Neural cell (in vitro differentiated cells): ENCODE measurements at regions not wholly inside any gene's neighbourhood (a gene's known extent, or its start where the extent isn't known, plus 50 kb on each side); places are given as distances from the start of the nearest gene placed in this dataset.

Source experiments
- H2AFZ ChIP-seq: fragments of 200-600, 300-800 bp; sonication (generic), shearing (Covaris generic); 2 replicates; pipeline ENCODE4 v1.6.0; 2014; ENCODE audit warnings: low read depth, mild to moderate bottlenecking, antibody characterized with exemption, low read length, moderate library complexity
- H3F3A ChIP-seq: fragments of 200-600 bp; shearing (Covaris generic); 2 replicates; pipeline ENCODE4 v1.6.1; 2016; ENCODE audit warnings: mild to moderate bottlenecking, moderate library complexity, mixed read lengths, antibody characterized with exemption, low read length; ENCODE audit not compliant: insufficient read depth, poor library complexity, severe bottlenecking
- H3K27ac ChIP-seq: fragments of 200-600, 300-800 bp; sonication (generic), shearing (Covaris generic); 2 replicates; pipeline ENCODE4 v1.5.1; 2014; ENCODE audit warnings: mild to moderate bottlenecking, low read length, moderate library complexity
- H3K27me3 ChIP-seq: fragments of 300-800, 200-600 bp; sonication (generic), shearing (Covaris generic); 2 replicates; pipeline ENCODE4 v1.6.0; 2014; ENCODE audit warnings: mild to moderate bottlenecking, low read depth, low read length, moderate library complexity; ENCODE audit not compliant: insufficient read depth
- H3K36me3 ChIP-seq: fragments of 300-800, 200-600 bp; sonication (generic), shearing (Covaris generic); 2 replicates; pipeline ENCODE4 v1.5.1; 2014; ENCODE audit warnings: mild to moderate bottlenecking, antibody characterized with exemption, low read length, moderate library complexity; ENCODE audit not compliant: insufficient read depth
- H3K4me2 ChIP-seq: fragments of 300-800, 200-600 bp; sonication (generic), shearing (Covaris generic); 2 replicates; pipeline ENCODE4 v1.6.0; 2014; ENCODE audit warnings: mild to moderate bottlenecking, low read length
- H3K4me3 ChIP-seq: fragments of 300-800, 200-600 bp; sonication (generic), shearing (Covaris generic); 2 replicates; pipeline ENCODE4 v1.5.1; 2014; ENCODE audit warnings: mild to moderate bottlenecking, low read length, moderate library complexity
- H3K79me2 ChIP-seq: fragments of 200-600 bp; shearing (Covaris generic); replicated peaks from 2 replicates; pipeline ENCODE4 v1.6.0; 2014; ENCODE audit warnings: mild to moderate bottlenecking, low read length, moderate library complexity; ENCODE audit not compliant: insufficient read depth
- H3K9ac ChIP-seq: fragments of 300-800, 200-600 bp; sonication (generic), shearing (Covaris generic); 2 replicates; pipeline ENCODE4 v1.6.1; 2016; ENCODE audit warnings: mild to moderate bottlenecking, low read length, mixed read lengths
- H3K9me2 ChIP-seq: fragments of 200-600 bp; shearing (Covaris generic); 2 replicates; pipeline ENCODE4 v1.6.1; 2016; ENCODE audit warnings: mild to moderate bottlenecking, low read length, mixed read lengths; ENCODE audit not compliant: insufficient read depth
- H3K9me3 ChIP-seq: fragments of 200-600, 300-800 bp; sonication (generic), shearing (Covaris generic); 2 replicates; pipeline ENCODE4 v1.6.1; 2016; ENCODE audit warnings: mild to moderate bottlenecking, mixed run types, low read length, moderate library complexity, mixed read lengths
- H4K20me1 ChIP-seq: fragments of 200-600 bp; shearing (Covaris generic); 2 replicates; pipeline ENCODE4 v1.6.1; 2016; ENCODE audit warnings: mild to moderate bottlenecking, mixed run types; ENCODE audit not compliant: insufficient read depth
- CTCF ChIP-seq: fragments of 450-650 bp; IDR thresholded peaks from 2 replicates; pipeline ENCODE4 v1.5.1; 2014; ENCODE audit warnings: antibody characterized with exemption, mild to moderate bottlenecking, moderate library complexity; ENCODE audit not compliant: poor library complexity, severe bottlenecking
- EP300 ChIP-seq: fragments of 450-650 bp; conservative IDR thresholded peaks from 2 replicates; pipeline ENCODE4 v1.6.1; 2014; ENCODE audit warnings: antibody characterized with exemption, mild to moderate bottlenecking, moderate library complexity; ENCODE audit not compliant: poor library complexity, severe bottlenecking
- EZH2 ChIP-seq: fragments of 200-600, 300-800 bp; shearing (Covaris generic), sonication (generic); IDR thresholded peaks from 2 replicates; pipeline ENCODE4 v1.6.1; 2014; ENCODE audit warnings: antibody characterized with exemption, low read length, borderline replicate concordance, mild to moderate bottlenecking; ENCODE audit not compliant: insufficient read depth, poor library complexity, severe bottlenecking
- MXI1 ChIP-seq: fragments of 450-650 bp; conservative IDR thresholded peaks from 2 replicates; pipeline ENCODE4 v1.6.1; 2014; ENCODE audit warnings: antibody characterized with exemption, mild to moderate bottlenecking; ENCODE audit not compliant: poor library complexity, severe bottlenecking
- POLR2AphosphoS5 ChIP-seq: IDR thresholded peaks from 2 replicates; pipeline ENCODE4 v1.6.1; 2012
- RAD21 ChIP-seq: fragments of 450-650 bp; conservative IDR thresholded peaks from 2 replicates; pipeline ENCODE4 v1.6.1; 2014; ENCODE audit warnings: antibody characterized with exemption, mild to moderate bottlenecking, moderate library complexity
- REST ChIP-seq: IDR thresholded peaks from 2 replicates; pipeline ENCODE4 v1.6.1; 2012; ENCODE audit warnings: borderline replicate concordance
- SMC3 ChIP-seq: fragments of 450-650 bp; conservative IDR thresholded peaks from 2 replicates; pipeline ENCODE4 v1.6.1; 2014; ENCODE audit warnings: antibody characterized with exemption, mild to moderate bottlenecking, moderate library complexity; ENCODE audit not compliant: poor library complexity
- TAF1 ChIP-seq: IDR thresholded peaks from 2 replicates; pipeline ENCODE4 v1.6.1; 2012; ENCODE audit warnings: low read depth

DNA sequence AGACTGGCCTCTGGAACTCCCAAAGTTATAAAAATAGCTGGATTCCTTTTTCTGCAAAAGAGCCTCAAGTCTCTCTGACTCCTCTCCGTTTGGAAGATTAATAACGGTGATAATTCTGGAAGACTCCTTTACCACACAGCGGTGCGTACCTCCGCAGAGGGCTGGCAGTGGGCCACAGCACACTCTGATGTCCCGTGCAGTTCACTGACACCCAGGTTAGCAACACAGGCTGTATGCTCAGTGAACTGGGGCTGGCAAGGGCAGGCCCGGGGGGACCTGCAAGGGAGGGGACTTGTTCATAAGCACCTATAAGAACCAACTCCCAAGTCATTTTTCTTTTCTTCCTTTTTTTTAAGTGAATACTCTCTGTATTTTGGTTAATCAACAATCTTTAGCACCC is 120.3 kb upstream of the TJP1 start:
- Histone ChIP-seq H3K27me3 (no peaks in the 10 kb centered on the region), H2AFZ (no peak overlapping the region), H3K9ac (no peak overlapping the region), H3K9me3 (no peaks in the 10 kb centered on the region), H3K4me3 (no peak overlapping the region), H4K20me1 (no peaks in the 10 kb centered on the region), H3K9me2 (no peaks in the 10 kb centered on the region), H3F3A (peaks cover 4% of the 10 kb centered on the region), H3K27ac (no peak overlapping the region), H3K79me2 (no peaks in the 10 kb centered on the region), H3K4me2 (no peak overlapping the region), H3K36me3 (no peaks in the 10 kb centered on the region)
- TF ChIP-seq CTCF (no peak), RAD21 (no peak), TAF1 (no peak), REST (no peak), MXI1 (no peak), SMC3 (no peak), EZH2 (no peak), EP300 (no peak), POLR2AphosphoS5 (no peak)

DNA sequence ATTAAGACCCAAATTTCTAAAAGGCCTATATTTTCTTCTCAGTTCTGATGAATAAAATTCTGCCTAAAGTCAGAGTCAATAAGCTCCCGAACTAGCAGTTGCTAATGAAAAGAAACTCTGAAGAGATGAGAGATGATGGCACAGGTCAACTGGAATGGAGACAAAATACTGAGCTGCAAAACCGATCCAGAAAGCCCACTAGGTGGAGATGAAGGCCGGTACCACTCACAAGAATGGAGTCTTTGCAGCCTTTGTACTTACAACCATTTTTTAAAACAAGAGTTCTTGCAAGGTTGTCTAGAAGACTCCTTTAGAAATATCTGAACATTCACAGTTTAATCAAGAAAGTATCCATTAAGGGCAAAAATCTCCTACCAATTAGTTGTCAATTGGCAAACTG is 119.9 kb upstream of the TJP1 start:
- no peak overlapping the region for H3K9ac ChIP-seq
- peaks cover 4% of the 10 kb centered on the region for H3F3A ChIP-seq
- H3K79me2 ChIP-seq, result no peaks in the 10 kb centered on the region
- H3K27ac ChIP-seq, result no peak overlapping the region
- no peak overlapping the region for H3K4me2 ChIP-seq
- no peaks in the 10 kb centered on the region for H3K36me3 ChIP-seq
- no peaks in the 10 kb centered on the region for H3K9me3 ChIP-seq
- H2AFZ ChIP-seq, result no peak overlapping the region
- no peak overlapping the region for H3K4me3 ChIP-seq
- H3K27me3 ChIP-seq, result no peaks in the 10 kb centered on the region
- no peaks in the 10 kb centered on the region for H3K9me2 ChIP-seq
- no peaks in the 10 kb centered on the region for H4K20me1 ChIP-seq
- TF ChIP-seq POLR2AphosphoS5 (no peak), EZH2 (no peak), RAD21 (no peak), REST (no peak), SMC3 (no peak), TAF1 (no peak), MXI1 (no peak), CTCF (no peak), EP300 (no peak)
